Chondrocyte (in vitro differentiated cells): ENCODE measurements at regions not wholly inside any gene's neighbourhood (a gene's known extent, or its start where the extent isn't known, plus 50 kb on each side); places are given as distances from the start of the nearest gene placed in this dataset.

Source experiments
- DNase-seq: peaks from one replicate; pipeline ENCODE4 v3.0.0; 2021; ENCODE audit warnings: mixed read lengths, low spot score
- H3K27ac Mint-ChIP-seq: one replicate; pipeline ENCODE4 v1.8.0; 2021; ENCODE audit warnings: mild to moderate bottlenecking, moderate library complexity, mixed read lengths; ENCODE audit not compliant: unreplicated experiment
- H3K27me3 Mint-ChIP-seq: 2 replicates; pipeline ENCODE4 v1.8.0; 2021; ENCODE audit warnings: low read depth, mixed read lengths
- H3K36me3 Mint-ChIP-seq: 2 replicates; pipeline ENCODE4 v1.8.0; 2021; ENCODE audit warnings: low read depth, mixed read lengths
- H3K4me1 Mint-ChIP-seq: 2 replicates; pipeline ENCODE4 v1.8.0; 2021; ENCODE audit warnings: low read depth, mild to moderate bottlenecking, mixed read lengths
- H3K4me3 Mint-ChIP-seq: one replicate; pipeline ENCODE4 v1.8.0; 2021; ENCODE audit warnings: mild to moderate bottlenecking, moderate library complexity, mixed read lengths; ENCODE audit not compliant: unreplicated experiment
- H3K9me3 Mint-ChIP-seq: 2 replicates; pipeline ENCODE4 v1.8.0; 2021; ENCODE audit warnings: low read depth, mixed read lengths
- TF ChIP-seq, protein P1 (sequence below): fragments of 200-600 bp; sonication (generic); IDR thresholded peaks from 2 replicates; pipeline ENCODE4 v1.5.0; 2021; ENCODE audit warnings: antibody characterized with exemption, mild to moderate bottlenecking, moderate library complexity

DNA sequence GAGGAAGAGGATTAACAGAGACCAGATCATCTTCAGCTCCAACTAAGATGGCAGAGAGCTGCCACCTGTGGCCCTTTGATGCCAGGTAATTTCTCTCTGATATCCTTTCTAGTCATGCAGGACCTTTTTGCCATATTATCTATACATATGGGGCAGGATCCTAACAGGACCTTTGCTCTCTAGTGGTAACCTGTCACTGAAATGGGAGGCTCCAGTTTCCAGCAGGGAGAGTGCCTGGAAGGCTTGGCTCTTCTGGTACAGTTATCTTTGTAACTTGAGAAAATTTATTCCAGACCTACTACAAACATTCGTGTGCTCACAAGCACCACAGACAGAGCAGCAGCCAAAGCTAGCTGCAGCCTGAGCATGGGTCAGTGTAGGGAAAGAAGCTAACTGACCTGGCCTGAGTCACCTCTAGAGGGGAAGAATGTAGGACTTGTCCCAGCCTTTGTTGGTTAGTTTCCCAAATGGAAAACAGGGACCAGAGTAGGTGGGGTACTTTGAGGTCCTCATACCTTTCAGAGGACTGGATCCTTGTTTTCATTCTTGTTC, 86.5 kb upstream of the MACF1 start:
- Mint-ChIP-seq H3K36me3 (peaks cover 1% of the 10 kb centered on the region), H3K4me1 (peaks cover 12% of the 10 kb centered on the region), H3K27me3 (no peaks in the 10 kb centered on the region), H3K27ac (peak overlapping the region; percentile 78), H3K4me3 (peak overlapping the region; percentile 8), H3K9me3 (no peaks in the 10 kb centered on the region)
- DNase-seq = no peak
- TF ChIP-seq, protein P1, sequence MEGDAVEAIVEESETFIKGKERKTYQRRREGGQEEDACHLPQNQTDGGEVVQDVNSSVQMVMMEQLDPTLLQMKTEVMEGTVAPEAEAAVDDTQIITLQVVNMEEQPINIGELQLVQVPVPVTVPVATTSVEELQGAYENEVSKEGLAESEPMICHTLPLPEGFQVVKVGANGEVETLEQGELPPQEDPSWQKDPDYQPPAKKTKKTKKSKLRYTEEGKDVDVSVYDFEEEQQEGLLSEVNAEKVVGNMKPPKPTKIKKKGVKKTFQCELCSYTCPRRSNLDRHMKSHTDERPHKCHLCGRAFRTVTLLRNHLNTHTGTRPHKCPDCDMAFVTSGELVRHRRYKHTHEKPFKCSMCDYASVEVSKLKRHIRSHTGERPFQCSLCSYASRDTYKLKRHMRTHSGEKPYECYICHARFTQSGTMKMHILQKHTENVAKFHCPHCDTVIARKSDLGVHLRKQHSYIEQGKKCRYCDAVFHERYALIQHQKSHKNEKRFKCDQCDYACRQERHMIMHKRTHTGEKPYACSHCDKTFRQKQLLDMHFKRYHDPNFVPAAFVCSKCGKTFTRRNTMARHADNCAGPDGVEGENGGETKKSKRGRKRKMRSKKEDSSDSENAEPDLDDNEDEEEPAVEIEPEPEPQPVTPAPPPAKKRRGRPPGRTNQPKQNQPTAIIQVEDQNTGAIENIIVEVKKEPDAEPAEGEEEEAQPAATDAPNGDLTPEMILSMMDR = no peak

DNA sequence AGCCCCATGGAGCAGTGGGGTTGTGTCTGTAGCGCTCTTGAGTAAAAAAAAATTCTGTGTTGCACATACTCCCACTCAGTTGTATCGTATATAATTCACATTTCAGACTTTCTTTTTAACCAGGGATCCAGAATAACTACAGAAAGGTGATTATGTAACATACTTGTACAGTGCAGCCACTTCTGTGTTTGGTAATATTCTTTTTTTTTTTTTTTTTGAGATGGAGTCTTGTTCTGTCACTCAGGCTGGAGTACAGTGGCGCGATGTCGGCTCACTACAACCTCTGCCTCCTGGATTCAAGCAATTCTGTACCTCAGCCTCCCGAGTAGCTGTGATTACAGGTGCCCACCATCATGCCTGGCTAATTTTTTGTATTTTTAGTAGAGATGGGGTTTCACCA, 82.4 kb upstream of the MACF1 start:
- no peak for DNase-seq
- Mint-ChIP-seq H3K36me3 (peaks cover 12% of the 10 kb centered on the region), H3K4me3 (no peak overlapping the region), H3K4me1 (peaks cover 17% of the 10 kb centered on the region), H3K27ac (no peak overlapping the region), H3K27me3 (no peaks in the 10 kb centered on the region), H3K9me3 (no peaks in the 10 kb centered on the region)
- TF ChIP-seq, protein P1 = no peak

DNA sequence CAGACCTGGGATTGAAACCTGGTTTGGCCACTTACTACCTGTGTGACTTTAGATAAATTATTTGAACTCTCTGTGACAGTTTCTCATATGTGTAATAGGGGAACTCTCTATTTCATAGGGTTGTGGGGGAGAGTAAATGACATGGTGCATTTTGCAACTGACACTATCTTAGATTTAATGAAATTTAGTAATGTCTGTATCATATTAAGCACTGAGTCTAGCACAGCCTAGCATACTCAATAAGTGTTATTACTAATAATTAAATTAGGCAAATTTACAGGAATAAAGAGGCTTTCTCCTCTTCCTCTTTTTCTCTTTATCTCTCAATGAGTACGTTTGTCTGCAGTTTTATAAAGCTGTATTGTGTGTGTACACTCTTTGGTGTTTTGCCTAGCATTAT, 80.2 kb upstream of the MACF1 start:
- H3K4me3 Mint-ChIP-seq = no peak overlapping the region
- no peaks in the 10 kb centered on the region for H3K9me3 Mint-ChIP-seq
- H3K27me3 Mint-ChIP-seq = no peaks in the 10 kb centered on the region
- H3K27ac Mint-ChIP-seq = no peak overlapping the region
- no peak for DNase-seq
- H3K36me3 Mint-ChIP-seq = peaks cover 12% of the 10 kb centered on the region
- TF ChIP-seq, protein P1 = no peak
- peaks cover 38% of the 10 kb centered on the region for H3K4me1 Mint-ChIP-seq

DNA sequence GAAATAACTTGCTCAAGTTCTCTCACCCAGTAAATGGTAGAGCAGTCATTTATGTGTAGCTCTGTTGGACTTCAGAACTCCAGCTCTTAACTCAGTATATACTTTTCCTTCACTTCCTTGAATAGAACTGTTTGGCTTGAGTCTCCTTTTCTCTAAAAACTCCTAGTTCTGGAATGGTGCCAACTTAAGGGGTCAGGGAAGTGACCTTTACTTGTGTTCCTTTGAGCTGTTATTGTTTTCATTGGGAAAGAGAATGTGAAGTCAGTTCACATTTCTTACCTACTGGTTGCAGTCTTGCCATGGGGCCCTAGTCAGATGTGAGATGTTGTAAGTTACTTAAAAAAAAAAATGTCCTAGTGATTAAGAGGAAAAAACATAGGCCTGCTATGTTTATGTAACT, 77.0 kb upstream of the MACF1 start:
- peaks cover 62% of the 10 kb centered on the region for H3K4me1 Mint-ChIP-seq
- H3K27ac Mint-ChIP-seq = peak overlapping the region; percentile 79
- no peak overlapping the region for H3K4me3 Mint-ChIP-seq
- TF ChIP-seq, protein P1 = peak; percentile 9
- no peaks in the 10 kb centered on the region for H3K27me3 Mint-ChIP-seq
- H3K36me3 Mint-ChIP-seq = peaks cover 10% of the 10 kb centered on the region
- no peak for DNase-seq
- no peaks in the 10 kb centered on the region for H3K9me3 Mint-ChIP-seq

DNA sequence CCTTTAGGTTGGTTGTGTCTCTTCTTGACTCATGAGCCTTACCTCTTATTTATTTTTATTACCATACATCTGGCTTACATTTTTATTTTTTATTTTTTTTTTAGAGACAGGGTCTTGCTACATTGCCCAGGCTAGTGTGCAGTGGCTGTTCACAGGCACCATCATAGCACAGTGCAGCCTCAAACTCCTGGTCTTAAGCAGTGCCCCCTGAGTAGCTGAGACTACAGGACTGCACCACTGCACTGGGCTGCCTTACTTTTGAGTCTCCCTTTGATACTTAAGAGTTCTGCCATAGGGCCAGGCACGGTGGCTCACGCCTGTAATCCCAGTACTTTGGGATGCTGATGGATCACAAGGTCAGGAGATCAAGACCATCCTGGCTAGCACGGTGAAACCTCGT, 76.4 kb upstream of the MACF1 start:
- H3K4me3 Mint-ChIP-seq = no peak overlapping the region
- TF ChIP-seq, protein P1 = no peak
- peaks cover 10% of the 10 kb centered on the region for H3K36me3 Mint-ChIP-seq
- no peaks in the 10 kb centered on the region for H3K27me3 Mint-ChIP-seq
- H3K9me3 Mint-ChIP-seq = no peaks in the 10 kb centered on the region
- H3K27ac Mint-ChIP-seq = peak overlapping the region; percentile 70
- H3K4me1 Mint-ChIP-seq = peaks cover 68% of the 10 kb centered on the region
- DNase-seq = no peak
